CD14-positive monocyte (primary cell): ENCODE measurements at regions not wholly inside any gene's neighbourhood (a gene's known extent, or its start where the extent isn't known, plus 50 kb on each side); places are given as distances from the start of the nearest gene placed in this dataset.

Experiments used
- DNase-seq, 3 donors: peaks; one replicate each; pipeline ENCODE4 v3.0.0-alpha.2; 2011 to 2022
- H2AFZ ChIP-seq: 2 replicates; pipeline ENCODE4 v1.6.0; 2012; ENCODE audit warnings: mild to moderate bottlenecking, low read depth, low read length, inconsistent platforms; ENCODE audit not compliant: insufficient read depth, poor library complexity, severe bottlenecking
- H3K27ac ChIP-seq, 2 donors: 1 replicate in 1 of 2; 2 replicates in 1 of 2; pipeline ENCODE4 v1.5.1; 2012 to 2013; ENCODE audit warnings: low read length in 2 of 2, control low read depth in 1 of 2, inconsistent platforms in 1 of 2, low read depth in 1 of 2, mild to moderate bottlenecking in 1 of 2
- H3K27me3 ChIP-seq, 2 donors: one replicate each; pipeline versions ENCODE4 v1.6.0 to v1.6.1; 2011 to 2013; ENCODE audit warnings: low read length in 2 of 2; ENCODE audit not compliant: control insufficient read depth in 2 of 2, insufficient read depth in 2 of 2
- H3K36me3 ChIP-seq, 2 donors: replicated peaks in 1 of 2; 1 replicate in 1 of 2; 2 replicates in 1 of 2; pipeline versions ENCODE4 v1.5.1 to v1.6.1; 2012 to 2013; ENCODE audit warnings: low read length in 2 of 2, control low read depth in 1 of 2, inconsistent platforms in 1 of 2, mild to moderate bottlenecking in 1 of 2; ENCODE audit not compliant: insufficient read depth in 2 of 2, control insufficient read depth in 1 of 2
- H3K4me1 ChIP-seq, 2 donors: 1 replicate in 1 of 2; 2 replicates in 1 of 2; pipeline versions ENCODE4 v1.5.1 to v1.6.1; 2012 to 2013; ENCODE audit warnings: low read length in 2 of 2, control low read depth in 1 of 2, inconsistent platforms in 1 of 2, mild to moderate bottlenecking in 1 of 2, moderate library complexity in 1 of 2; ENCODE audit not compliant: insufficient read depth in 2 of 2, control insufficient read depth in 1 of 2
- H3K4me2 ChIP-seq: replicated peaks from 2 replicates; pipeline ENCODE3; 2012; ENCODE audit warnings: low read length, moderate library complexity, mild to moderate bottlenecking; ENCODE audit not compliant: poor library complexity, severe bottlenecking; ENCODE audit errors: extremely low read depth
- H3K4me3 ChIP-seq, 3 experiments: fragments of 200-600 bp in 1 of 3; sonication (generic) in 1 of 3; replicated peaks in 1 of 3; 1 replicate in 2 of 3; 2 replicates in 1 of 3; pipeline ENCODE4 v1.5.1; 2011 to 2013; ENCODE audit warnings: low read length in 3 of 3, mild to moderate bottlenecking in 3 of 3, control low read depth in 2 of 3, low read depth in 2 of 3, inconsistent platforms in 1 of 3, moderate library complexity in 1 of 3
- H3K79me2 ChIP-seq: 2 replicates; pipeline ENCODE4 v1.6.0; 2012; ENCODE audit warnings: mild to moderate bottlenecking, control low read depth, inconsistent platforms, low read length, moderate library complexity; ENCODE audit not compliant: insufficient read depth
- H3K9ac ChIP-seq: 2 replicates; pipeline ENCODE4 v1.6.0; 2017; ENCODE audit warnings: low read length, mild to moderate bottlenecking; ENCODE audit not compliant: insufficient read depth, poor library complexity, severe bottlenecking
- H3K9me3 ChIP-seq, 2 donors: replicated peaks in 1 of 2; 1 replicate in 1 of 2; 2 replicates in 1 of 2; pipeline versions ENCODE4 v1.5.1 to v1.6.1; 2012 to 2013; ENCODE audit warnings: low read length in 2 of 2, control low read depth in 1 of 2; ENCODE audit not compliant: control insufficient read depth in 1 of 2, insufficient read depth in 1 of 2
- H4K20me1 ChIP-seq: 2 replicates; pipeline ENCODE4 v1.6.0; 2012; ENCODE audit warnings: mild to moderate bottlenecking, low read length, control low read depth, moderate library complexity; ENCODE audit not compliant: insufficient read depth
- H3K27ac Mint-ChIP-seq, 7 donors: one replicate each; pipeline ENCODE4 v1.8.0; 2020; ENCODE audit warnings: mild to moderate bottlenecking in 7 of 7, mixed read lengths in 7 of 7, moderate library complexity in 6 of 7, inconsistent platforms in 2 of 7
- H3K27me3 Mint-ChIP-seq, 3 donors: one replicate each; pipeline ENCODE4 v1.8.0; 2021 to 2022; ENCODE audit warnings: low read depth in 3 of 3, mild to moderate bottlenecking in 3 of 3, mixed read lengths in 3 of 3, moderate library complexity in 3 of 3, inconsistent platforms in 1 of 3
- H3K36me3 Mint-ChIP-seq, 2 donors: one replicate each; pipeline ENCODE4 v1.8.0; 2020; ENCODE audit warnings: mixed read lengths in 2 of 2, inconsistent platforms in 1 of 2, mild to moderate bottlenecking in 1 of 2
- H3K4me1 Mint-ChIP-seq: one replicate; pipeline ENCODE4 v1.8.0; 2020; ENCODE audit warnings: mild to moderate bottlenecking, mixed read lengths
- H3K4me3 Mint-ChIP-seq, 2 donors: one replicate each; pipeline ENCODE4 v1.8.0; 2020; ENCODE audit warnings: mild to moderate bottlenecking in 2 of 2, mixed read lengths in 2 of 2, moderate library complexity in 1 of 2
- H3K9me3 Mint-ChIP-seq, 7 donors: one replicate each; pipeline ENCODE4 v1.8.0; 2020 to 2022; ENCODE audit warnings: mixed read lengths in 7 of 7, mild to moderate bottlenecking in 6 of 7, moderate library complexity in 6 of 7, inconsistent platforms in 2 of 7
- CTCF ChIP-seq: fragments of 200-600 bp; IDR thresholded peaks from one replicate; pipeline ENCODE4 v1.8.0; 2022; ENCODE audit warnings: antibody characterized with exemption, mild to moderate bottlenecking
- WGBS: methylation state at CpG from one replicate; pipeline ENCODE4 v1.1.5; 2013; ENCODE audit warnings: missing lambda C conversion rate; ENCODE audit not compliant: insufficient coverage; 5-methylcytosine and 5-hydroxymethylcytosine counted together
- intact Hi-C, 2 donors: fragments of 100-400 bp; cut with micrococcal nuclease; formaldehyde crosslinking; loops; one replicate each; pipeline versions ENCODE4 v1.15.0 to v1.15.1; 2023

GRCh38 chr18:41266616-41267015, 688.4 kb upstream of the PIK3C3 start:
- no peaks in the 10 kb centered on the region for H3K36me3 Mint-ChIP-seq
- H3K27me3 ChIP-seq: no peaks in the 10 kb centered on the region
- no peaks in the 10 kb centered on the region for H3K79me2 ChIP-seq
- TF ChIP-seq CTCF: no peak
- intact Hi-C loops: no loop called here
- no peak overlapping the region for H3K27ac Mint-ChIP-seq
- H3K4me1 Mint-ChIP-seq: no peaks in the 10 kb centered on the region
- H3K4me3 Mint-ChIP-seq: no peak overlapping the region
- H3K36me3 ChIP-seq: no peaks in the 10 kb centered on the region
- WGBS: no CpG with 5 or more reads among the region's 3 CpGs
- H3K4me1 ChIP-seq: no peaks in the 10 kb centered on the region
- H3K27me3 Mint-ChIP-seq: no peaks in the 10 kb centered on the region
- H3K4me2 ChIP-seq: no peak overlapping the region
- H3K27ac ChIP-seq: no peak overlapping the region
- H3K9me3 ChIP-seq: peaks cover 0 to 3% of the 10 kb centered on the region in 2 donors
- peaks cover 0 to 4% (median 2%) of the 10 kb centered on the region in 7 donors for H3K9me3 Mint-ChIP-seq
- no peak overlapping the region for H3K9ac ChIP-seq
- H4K20me1 ChIP-seq: no peaks in the 10 kb centered on the region
- H3K4me3 ChIP-seq: no peak overlapping the region
- no peak overlapping the region for H2AFZ ChIP-seq
- DNase-seq: no peak

GRCh38 chr18:41266204-41266603, 688.8 kb upstream of the PIK3C3 start:
- no peak overlapping the region for H3K4me2 ChIP-seq
- no peaks in the 10 kb centered on the region for H4K20me1 ChIP-seq
- H3K4me1 ChIP-seq: no peaks in the 10 kb centered on the region
- no peaks in the 10 kb centered on the region for H3K36me3 Mint-ChIP-seq
- no peak overlapping the region for H3K27ac ChIP-seq
- no peak for DNase-seq
- no peak overlapping the region for H3K4me3 ChIP-seq
- no peaks in the 10 kb centered on the region for H3K36me3 ChIP-seq
- no peaks in the 10 kb centered on the region for H3K27me3 Mint-ChIP-seq
- 72% methylated on average over 3 of the region's 5 CpGs for WGBS
- H3K4me1 Mint-ChIP-seq: no peaks in the 10 kb centered on the region
- H3K9me3 Mint-ChIP-seq: peaks cover 0 to 4% (median 2%) of the 10 kb centered on the region in 7 donors
- H3K79me2 ChIP-seq: no peaks in the 10 kb centered on the region
- H3K27ac Mint-ChIP-seq: no peak overlapping the region
- no peak overlapping the region for H2AFZ ChIP-seq
- no peak overlapping the region for H3K9ac ChIP-seq
- intact Hi-C loops: no loop called here
- no peak overlapping the region for H3K4me3 Mint-ChIP-seq
- H3K27me3 ChIP-seq: no peaks in the 10 kb centered on the region
- no peak for TF ChIP-seq CTCF
- peaks cover 0 to 3% of the 10 kb centered on the region in 2 donors for H3K9me3 ChIP-seq
